ENCODE measurements at regions not wholly inside any gene's neighbourhood (a gene's known extent, or its start where the extent isn't known, plus 50 kb on each side); places are given as distances from the start of the nearest gene placed in this dataset.

GRCh38 chr15:37165395-37165794, 65.0 kb upstream of the MEIS2 start:
- Mint-ChIP-seq H3K27me3 (ENCODE audit: low read depth) (no peaks in the 10 kb centered on the region), H3K27ac (no peak overlapping the region), H3K4me1 (no peaks in the 10 kb centered on the region), H3K9me3 (peaks cover 5% of the 10 kb centered on the region), H3K4me3 (no peak overlapping the region), H3K36me3 (ENCODE audit: low read depth) (no peaks in the 10 kb centered on the region)
- no peak for TF ChIP-seq CTCF (IDR thresholded peaks at IDR 0.05; ENCODE audit: unreplicated experiment in 3 of 3)

- no peak overlapping the region for H3K27ac Mint-ChIP-seq
- no peak for TF ChIP-seq CTCF (IDR thresholded peaks at IDR 0.05; ENCODE audit: unreplicated experiment in 3 of 3)
- H3K36me3 Mint-ChIP-seq (ENCODE audit: low read depth), result no peaks in the 10 kb centered on the region
- H3K9me3 Mint-ChIP-seq, result peaks cover 5% of the 10 kb centered on the region
- no peaks in the 10 kb centered on the region for H3K4me1 Mint-ChIP-seq
- no peaks in the 10 kb centered on the region for H3K27me3 Mint-ChIP-seq (ENCODE audit: low read depth)
- no peak overlapping the region for H3K4me3 Mint-ChIP-seq
Measured at GRCh38 chr15:37166402-37166801, 66.1 kb upstream of the MEIS2 start.

- H3K27ac Mint-ChIP-seq, result no peak overlapping the region
- no peak for TF ChIP-seq CTCF (IDR thresholded peaks at IDR 0.05; ENCODE audit: unreplicated experiment in 3 of 3)
- no peaks in the 10 kb centered on the region for H3K4me1 Mint-ChIP-seq
- H3K4me3 Mint-ChIP-seq, result no peak overlapping the region
- peaks cover 3% of the 10 kb centered on the region for H3K36me3 Mint-ChIP-seq (ENCODE audit: low read depth)
- H3K27me3 Mint-ChIP-seq (ENCODE audit: low read depth), result no peaks in the 10 kb centered on the region
- H3K9me3 Mint-ChIP-seq, result peaks cover 27% of the 10 kb centered on the region
Measured at GRCh38 chr15:37181339-37181738, 81.0 kb upstream of the MEIS2 start.

GRCh38 chr15:37199545-37199944, 99.2 kb upstream of the MEIS2 start:
- TF ChIP-seq CTCF (IDR thresholded peaks at IDR 0.05; ENCODE audit: unreplicated experiment in 3 of 3), result no peak
- Mint-ChIP-seq H3K4me1 (no peaks in the 10 kb centered on the region), H3K36me3 (ENCODE audit: low read depth) (no peaks in the 10 kb centered on the region), H3K27me3 (ENCODE audit: low read depth) (no peaks in the 10 kb centered on the region), H3K4me3 (no peak overlapping the region), H3K27ac (no peak overlapping the region), H3K9me3 (no peaks in the 10 kb centered on the region)

GRCh38 chr15:37203050-37203449, 102.7 kb upstream of the MEIS2 start:
- Mint-ChIP-seq H3K27ac (no peak overlapping the region), H3K4me1 (no peaks in the 10 kb centered on the region), H3K4me3 (no peak overlapping the region), H3K27me3 (ENCODE audit: low read depth) (no peaks in the 10 kb centered on the region), H3K9me3 (no peaks in the 10 kb centered on the region), H3K36me3 (ENCODE audit: low read depth) (no peaks in the 10 kb centered on the region)
- TF ChIP-seq CTCF (IDR thresholded peaks at IDR 0.05; ENCODE audit: unreplicated experiment in 3 of 3), result no peak

- Mint-ChIP-seq H3K4me1 (no peaks in the 10 kb centered on the region), H3K36me3 (ENCODE audit: low read depth) (no peaks in the 10 kb centered on the region), H3K27ac (no peak overlapping the region), H3K27me3 (ENCODE audit: low read depth) (no peaks in the 10 kb centered on the region), H3K9me3 (no peaks in the 10 kb centered on the region), H3K4me3 (no peak overlapping the region)
- peak in 2 of 3 experiments; percentile 8 to 20 for TF ChIP-seq CTCF (IDR thresholded peaks at IDR 0.05; ENCODE audit: unreplicated experiment in 3 of 3)
Measured at GRCh38 chr15:37204692-37205091, 104.3 kb upstream of the MEIS2 start.

Measured in nephron (organoid).